Mesendoderm (in vitro differentiated cells): ENCODE measurements at regions not wholly inside any gene's neighbourhood (a gene's known extent, or its start where the extent isn't known, plus 50 kb on each side); places are given as distances from the start of the nearest gene placed in this dataset.
A peak's percentile ranks its signal among the peaks of the same experiment; 100 is the strongest.
"Not testable (repeated sequence)": the region's sequence is repeated elsewhere in the genome, so short reads cannot be mapped to it uniquely, and the experiment has no call there.

Experiments
- DNase-seq: peaks from one replicate; pipeline ENCODE4 v3.0.0; 2013
- H2AK5ac ChIP-seq: 2 replicates; pipeline ENCODE4 v1.6.1; 2013; ENCODE audit warnings: low read length, inconsistent platforms
- H2BK120ac ChIP-seq: 2 replicates; pipeline ENCODE4 v1.6.1; 2013; ENCODE audit warnings: low read depth, mild to moderate bottlenecking, low read length, moderate library complexity, mixed read lengths
- H2BK15ac ChIP-seq: replicated peaks from 2 replicates; pipeline ENCODE4 v1.6.1; 2013; ENCODE audit warnings: low read depth, mild to moderate bottlenecking, moderate library complexity
- H2BK5ac ChIP-seq: 2 replicates; pipeline ENCODE4 v1.6.1; 2013; ENCODE audit warnings: low read length, inconsistent platforms
- H3K18ac ChIP-seq: 2 replicates; pipeline ENCODE4 v1.6.1; 2013; ENCODE audit warnings: mild to moderate bottlenecking, low read length, mixed read lengths
- H3K23ac ChIP-seq: one replicate; pipeline ENCODE4 v1.6.1; 2013; ENCODE audit warnings: low read length
- H3K27ac ChIP-seq: 2 replicates; pipeline ENCODE4 v1.5.1; 2013; ENCODE audit warnings: low read depth, mild to moderate bottlenecking, inconsistent platforms, low read length, moderate library complexity
- H3K27me3 ChIP-seq: 2 replicates; pipeline ENCODE4 v1.6.1; 2013; ENCODE audit warnings: low read length, control low read depth, mild to moderate bottlenecking, inconsistent platforms; ENCODE audit not compliant: insufficient read depth, poor library complexity
- H3K36me3 ChIP-seq: 2 replicates; pipeline ENCODE4 v1.6.1; 2013; ENCODE audit warnings: low read length, inconsistent platforms; ENCODE audit not compliant: control insufficient read depth, insufficient read depth
- H3K4ac ChIP-seq: one replicate; pipeline ENCODE4 v1.6.1; 2013; ENCODE audit warnings: low read depth, mild to moderate bottlenecking, low read length, moderate library complexity
- H3K4me1 ChIP-seq: 2 replicates; pipeline ENCODE4 v1.6.1; 2013; ENCODE audit warnings: low read depth, low read length, inconsistent platforms; ENCODE audit not compliant: control insufficient read depth
- H3K4me2 ChIP-seq: 2 replicates; pipeline ENCODE4 v1.6.1; 2013; ENCODE audit warnings: low read length
- H3K4me3 ChIP-seq: 2 replicates; pipeline ENCODE4 v1.5.1; 2013; ENCODE audit warnings: mild to moderate bottlenecking, low read length
- H3K56ac ChIP-seq: one replicate; pipeline ENCODE4 v1.6.1; 2013; ENCODE audit warnings: low read length
- H3K79me1 ChIP-seq: 2 replicates; pipeline ENCODE4 v1.6.1; 2013; ENCODE audit warnings: low read length, inconsistent platforms
- H3K79me2 ChIP-seq: 2 replicates; pipeline ENCODE4 v1.6.1; 2013; ENCODE audit warnings: mild to moderate bottlenecking, low read length; ENCODE audit not compliant: control insufficient read depth, insufficient read depth
- H3K9ac ChIP-seq: 2 replicates; pipeline ENCODE4 v1.6.1; 2013; ENCODE audit warnings: low read length, inconsistent platforms
- H4K5ac ChIP-seq: one replicate; pipeline ENCODE4 v1.6.1; 2013; ENCODE audit warnings: low read length
- H4K8ac ChIP-seq: one replicate; pipeline ENCODE4 v1.6.1; 2013; ENCODE audit warnings: low read depth, mild to moderate bottlenecking, control low read depth, low read length, moderate library complexity
- WGBS: extraction: QIAGEN DNeasy Blood & Tissue Kit; methylation state at CpG from one replicate; pipeline ENCODE4 v1.1.7; 2013; ENCODE audit warnings: low lambda C conversion rate, missing lambda C conversion rate; ENCODE audit not compliant: insufficient coverage; ENCODE audit errors: extremely low coverage; 5-methylcytosine and 5-hydroxymethylcytosine counted together

- Histone ChIP-seq H2BK120ac (no peak overlapping the region), H2BK15ac (no peak overlapping the region), H3K18ac (no peak overlapping the region), H2AK5ac (no peak overlapping the region), H3K4ac (peak overlapping the region; percentile 42), H3K9ac (no peak overlapping the region), H3K79me1 (no peaks in the 10 kb centered on the region), H3K79me2 (no peaks in the 10 kb centered on the region), H3K36me3 (no peaks in the 10 kb centered on the region), H3K27me3 (no peaks in the 10 kb centered on the region), H3K56ac (no peak overlapping the region), H3K27ac (no peak overlapping the region), H3K4me2 (no peak overlapping the region), H3K23ac (no peak overlapping the region), H4K8ac (no peak overlapping the region), H3K4me1 (no peaks in the 10 kb centered on the region), H3K4me3 (no peak overlapping the region), H4K5ac (no peak overlapping the region), H2BK5ac (no peak overlapping the region)
- WGBS, result no CpG with 5 or more reads among the region's 3 CpGs
- no peak for DNase-seq
Measured at GRCh38 chr10:3875842-3876235, 90.8 kb upstream of the KLF6 start.

GRCh38 chr10:3874990-3875841, 90.2 kb upstream of the KLF6 start:
- no peak for DNase-seq
- no peaks in the 10 kb centered on the region for H3K79me2 ChIP-seq

GRCh38 chr10:3874610-3874989, 89.6 kb upstream of the KLF6 start:
- H3K27ac ChIP-seq, H2BK5ac ChIP-seq, H4K5ac ChIP-seq, H3K4me2 ChIP-seq, H2BK15ac ChIP-seq, DNase-seq, H3K79me1 ChIP-seq, H4K8ac ChIP-seq, H3K56ac ChIP-seq, H3K23ac ChIP-seq, H3K36me3 ChIP-seq, H3K79me2 ChIP-seq, H3K4me3 ChIP-seq, H3K4ac ChIP-seq, H3K4me1 ChIP-seq, H3K18ac ChIP-seq, H2AK5ac ChIP-seq, H3K9ac ChIP-seq, H2BK120ac ChIP-seq, H3K27me3 ChIP-seq: not testable (repeated sequence)
- no CpG with 5 or more reads among the region's 4 CpGs for WGBS

More at GRCh38 chr10:3874990-3875841, 90.2 kb upstream of the KLF6 start:
- no peak overlapping the region for H2BK15ac ChIP-seq
- no peak overlapping the region for H3K23ac ChIP-seq
- H4K5ac ChIP-seq, result no peak overlapping the region
- no peak overlapping the region for H3K4me3 ChIP-seq
- H3K79me1 ChIP-seq, result no peaks in the 10 kb centered on the region
- no CpG with 5 or more reads among the region's 6 CpGs for WGBS
- H3K36me3 ChIP-seq, result no peaks in the 10 kb centered on the region
- H2BK5ac ChIP-seq, result no peak overlapping the region
- no peak overlapping the region for H3K9ac ChIP-seq
- no peak overlapping the region for H3K4me2 ChIP-seq
- H3K56ac ChIP-seq, result no peak overlapping the region
- no peak overlapping the region for H2BK120ac ChIP-seq
- H3K27ac ChIP-seq, result no peak overlapping the region
- no peak overlapping the region for H2AK5ac ChIP-seq
- H3K4ac ChIP-seq, result no peak overlapping the region
- no peaks in the 10 kb centered on the region for H3K27me3 ChIP-seq
- H4K8ac ChIP-seq, result no peak overlapping the region
- no peak overlapping the region for H3K18ac ChIP-seq
- no peaks in the 10 kb centered on the region for H3K4me1 ChIP-seq

GRCh38 chr10:3873728-3874461, 88.9 kb upstream of the KLF6 start:
- peak; percentile 90 for DNase-seq
- WGBS, result no CpG with 5 or more reads among the region's 7 CpGs

GRCh38 chr10:3872712-3873329, 87.8 kb upstream of the KLF6 start:
- H2BK15ac ChIP-seq, result no peak overlapping the region
- H3K79me1 ChIP-seq, result no peaks in the 10 kb centered on the region
- no peak overlapping the region for H3K23ac ChIP-seq
- H3K4ac ChIP-seq, result no peak overlapping the region
- H2BK5ac ChIP-seq, result no peak overlapping the region
- WGBS, result no CpG with 5 or more reads among the region's 12 CpGs
- no peaks in the 10 kb centered on the region for H3K36me3 ChIP-seq
- no peaks in the 10 kb centered on the region for H3K27me3 ChIP-seq
- no peak overlapping the region for H2AK5ac ChIP-seq
- H3K4me2 ChIP-seq, result no peak overlapping the region
- no peak overlapping the region for H2BK120ac ChIP-seq
- no peak overlapping the region for H3K56ac ChIP-seq
- H3K4me1 ChIP-seq, result no peaks in the 10 kb centered on the region
- no peaks in the 10 kb centered on the region for H3K79me2 ChIP-seq
- H3K18ac ChIP-seq, result no peak overlapping the region
- no peak overlapping the region for H4K8ac ChIP-seq
- H3K9ac ChIP-seq, result no peak overlapping the region
- no peak overlapping the region for H4K5ac ChIP-seq
- DNase-seq, result no peak
- H3K27ac ChIP-seq, result no peak overlapping the region
- no peak overlapping the region for H3K4me3 ChIP-seq

More at GRCh38 chr10:3873728-3874461, 88.9 kb upstream of the KLF6 start:
- H2AK5ac ChIP-seq, result no peak overlapping the region
- no peaks in the 10 kb centered on the region for H3K27me3 ChIP-seq
- no peak overlapping the region for H2BK120ac ChIP-seq
- no peak overlapping the region for H3K27ac ChIP-seq
- H3K79me2 ChIP-seq, result no peaks in the 10 kb centered on the region
- no peak overlapping the region for H3K18ac ChIP-seq
- H3K79me1 ChIP-seq, result no peaks in the 10 kb centered on the region
- H3K4me2 ChIP-seq, result no peak overlapping the region
- H3K23ac ChIP-seq, result no peak overlapping the region
- no peaks in the 10 kb centered on the region for H3K36me3 ChIP-seq
- no peak overlapping the region for H4K8ac ChIP-seq
- no peak overlapping the region for H2BK5ac ChIP-seq
- no peak overlapping the region for H3K4me3 ChIP-seq
- H3K4ac ChIP-seq, result no peak overlapping the region
- H4K5ac ChIP-seq, result no peak overlapping the region
- no peaks in the 10 kb centered on the region for H3K4me1 ChIP-seq
- no peak overlapping the region for H3K56ac ChIP-seq
- H3K9ac ChIP-seq, result no peak overlapping the region
- H2BK15ac ChIP-seq, result no peak overlapping the region
